ENCODE measurements at regions not wholly inside any gene's neighbourhood (a gene's known extent, or its start where the extent isn't known, plus 50 kb on each side); places are given as distances from the start of the nearest gene placed in this dataset.

DNA sequence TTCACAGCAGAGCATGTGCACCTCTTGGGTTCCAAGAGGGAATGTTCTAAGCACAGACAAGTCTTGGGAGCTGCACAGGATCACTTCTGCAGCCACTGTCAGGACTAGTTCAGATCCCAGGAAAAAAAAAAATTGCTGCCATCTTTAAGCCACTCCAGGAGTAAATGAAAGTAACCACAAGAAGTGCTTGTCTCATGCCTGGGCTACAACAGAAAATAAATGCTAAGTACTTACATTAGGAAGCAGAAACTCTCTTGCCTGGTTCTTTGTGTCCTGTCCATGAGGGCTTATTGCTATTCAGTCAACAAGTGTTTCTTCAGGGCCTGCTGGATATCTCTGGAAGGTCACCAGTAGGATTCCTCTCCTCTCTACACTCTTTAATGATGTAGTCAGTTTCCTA is 176.1 kb downstream of the KTN1 start:
- TF ChIP-seq YY1 (IDR thresholded peaks at IDR 0.05; ENCODE audit: insufficient read depth, insufficient read length) (no peak), ZNF274 (IDR thresholded peaks at IDR 0.05; ENCODE audit: low read depth, low read length) (no peak), SUZ12 (IDR thresholded peaks at IDR 0.05; ENCODE audit: extremely low read depth, insufficient read depth, insufficient read length) (no peak)
